H1 (cell line): ENCODE measurements at regions not wholly inside any gene's neighbourhood (a gene's known extent, or its start where the extent isn't known, plus 50 kb on each side); places are given as distances from the start of the nearest gene placed in this dataset.
A peak's percentile ranks its signal among the peaks of the same experiment; 100 is the strongest.

ENCODE experiments used
- CTCF ChIA-PET: fragments of 300-600 bp; sonication (Branson Sonifier 250); formaldehyde crosslinking; loops from one replicate; lab custom pipeline; 2021; ENCODE audit not compliant: partially characterized antibody; lab: Charles Lee
- POLR2A ChIA-PET: fragments of 300-600 bp; sonication (Branson Sonifier 250); formaldehyde crosslinking; loops from one replicate; lab custom pipeline; 2021; ENCODE audit warnings: inconsistent platforms; ENCODE audit not compliant: partially characterized antibody; lab: Charles Lee
- DNase-seq, 2 experiments: peaks; one replicate each; pipeline versions ENCODE4 v3.0.0 to v3.0.0-alpha.2; 2010 to 2022; ENCODE audit warnings: low spot score in 2 of 2, low read depth in 1 of 2, mixed read lengths in 1 of 2
- FAIRE-seq: peaks from 2 replicates; lab custom pipeline; 2011; peaks lifted over from hg19 to GRCh38; lab: Jason Lieb, UNC
- H2AFZ ChIP-seq: 2 replicates; pipeline ENCODE4 v1.8.1; 2012; ENCODE audit warnings: low read length, inconsistent platforms
- H2AK5ac ChIP-seq: 2 replicates; pipeline ENCODE4 v1.6.1; 2013; ENCODE audit warnings: low read depth, low read length
- H2BK120ac ChIP-seq: replicated peaks from 2 replicates; pipeline ENCODE3; 2013; ENCODE audit warnings: low read depth, low read length, inconsistent platforms
- H2BK12ac ChIP-seq: 2 replicates; pipeline ENCODE4 v1.6.1; 2013; ENCODE audit warnings: low read depth, low read length
- H2BK15ac ChIP-seq: 2 replicates; pipeline ENCODE4 v1.6.1; 2013; ENCODE audit warnings: low read length
- H2BK20ac ChIP-seq: 2 replicates; pipeline ENCODE4 v1.6.1; 2013; ENCODE audit warnings: low read length
- H2BK5ac ChIP-seq: 2 replicates; pipeline ENCODE4 v1.6.1; 2013; ENCODE audit warnings: low read depth, low read length
- H3K14ac ChIP-seq: 2 replicates; pipeline ENCODE4 v1.6.1; 2013; ENCODE audit warnings: inconsistent platforms; ENCODE audit not compliant: insufficient read length
- H3K18ac ChIP-seq: 2 replicates; pipeline ENCODE4 v1.6.1; 2013; ENCODE audit warnings: low read length; ENCODE audit errors: extremely low read depth
- H3K23ac ChIP-seq: 2 replicates; pipeline ENCODE4 v1.6.1; 2013; ENCODE audit warnings: inconsistent platforms; ENCODE audit not compliant: insufficient read length
- H3K23me2 ChIP-seq: 2 replicates; pipeline ENCODE4 v1.6.1; 2013; ENCODE audit warnings: low read depth, low read length
- H3K27ac ChIP-seq: 2 replicates; pipeline ENCODE4 v1.6.1; 2011; ENCODE audit warnings: low read depth, low read length, inconsistent platforms
- H3K27me3 ChIP-seq, 4 experiments: replicated peaks in 1 of 4; 1 replicate in 1 of 4; 2 replicates in 3 of 4; pipeline versions ENCODE4 v1.6.1 to v1.8.1; 2011 to 2013; ENCODE audit warnings: low read length in 3 of 4, mild to moderate bottlenecking in 3 of 4, inconsistent platforms in 2 of 4, mixed read lengths in 2 of 4, moderate library complexity in 1 of 4; ENCODE audit not compliant: control insufficient read depth in 3 of 4, insufficient read depth in 3 of 4; ENCODE audit errors: extremely low read depth in 1 of 4
- H3K36me3 ChIP-seq, 4 experiments: 2 replicates each; pipeline versions ENCODE4 v1.6.1 to v1.8.1; 2011 to 2013; ENCODE audit warnings: mild to moderate bottlenecking in 4 of 4, low read length in 3 of 4, moderate library complexity in 2 of 4, control low read depth in 1 of 4, inconsistent platforms in 1 of 4; ENCODE audit not compliant: insufficient read depth in 4 of 4, control insufficient read depth in 2 of 4
- H3K4ac ChIP-seq: replicated peaks from 2 replicates; pipeline ENCODE3; 2013; ENCODE audit warnings: low read length, low read depth, mixed read lengths, inconsistent platforms; ENCODE audit not compliant: insufficient read length
- H3K4me1 ChIP-seq, 4 experiments: replicated peaks in 1 of 4; 1 replicate in 1 of 4; 2 replicates in 3 of 4; pipeline versions ENCODE4 v1.6.1 to v1.8.1; 2011 to 2013; ENCODE audit warnings: low read length in 3 of 4, inconsistent platforms in 2 of 4, mixed read lengths in 1 of 4; ENCODE audit not compliant: insufficient read depth in 4 of 4, control insufficient read depth in 3 of 4
- H3K4me2 ChIP-seq, 2 experiments: 2 replicates each; pipeline versions ENCODE4 v1.6.1 to v1.8.1; 2011 to 2013; ENCODE audit warnings: low read depth in 2 of 2, low read length in 2 of 2, control low read depth in 1 of 2, inconsistent platforms in 1 of 2, mild to moderate bottlenecking in 1 of 2; ENCODE audit not compliant: insufficient read depth in 1 of 2
- H3K4me3 ChIP-seq, 4 experiments: fragments of 200-600, 300-600 bp in 1 of 4; sonication (generic), shearing (Covaris generic), sonication (Bioruptor Twin) in 1 of 4; 2 replicates each; pipeline versions ENCODE4 v1.5.1 to v1.8.1; 2011 to 2016; ENCODE audit warnings: low read length in 4 of 4, low read depth in 3 of 4, control low read depth in 2 of 4, inconsistent platforms in 2 of 4, mild to moderate bottlenecking in 2 of 4, mixed read lengths in 1 of 4, moderate library complexity in 1 of 4; ENCODE audit not compliant: insufficient read depth in 2 of 4; ENCODE audit errors: extremely low read depth in 1 of 4
- H3K56ac ChIP-seq: replicated peaks from 2 replicates; pipeline ENCODE3; 2013; ENCODE audit warnings: low read depth, mild to moderate bottlenecking, mixed read lengths, low read length, inconsistent platforms; ENCODE audit not compliant: insufficient read length
- H3K79me1 ChIP-seq: 2 replicates; pipeline ENCODE4 v1.6.1; 2013; ENCODE audit warnings: low read depth, low read length, control low read depth
- H3K79me2 ChIP-seq, 2 experiments: 2 replicates each; pipeline versions ENCODE4 v1.6.1 to v1.8.1; 2012 to 2013; ENCODE audit warnings: low read length in 2 of 2, mild to moderate bottlenecking in 2 of 2, inconsistent platforms in 1 of 2; ENCODE audit not compliant: insufficient read depth in 2 of 2, control insufficient read depth in 1 of 2
- H3K9ac ChIP-seq, 4 experiments: replicated peaks in 1 of 4; 1 replicate in 1 of 4; 2 replicates in 3 of 4; pipeline versions ENCODE4 v1.6.1 to v1.8.1; 2011 to 2013; ENCODE audit warnings: low read depth in 3 of 4, low read length in 3 of 4, control low read depth in 2 of 4, mild to moderate bottlenecking in 2 of 4, moderate library complexity in 2 of 4, inconsistent platforms in 1 of 4; ENCODE audit errors: extremely low read depth in 1 of 4
- H3K9me3 ChIP-seq, 2 experiments: 2 replicates each; pipeline versions ENCODE4 v1.6.1 to v1.8.1; 2012 to 2013; ENCODE audit warnings: mild to moderate bottlenecking in 2 of 2, moderate library complexity in 2 of 2, control low read depth in 1 of 2, inconsistent platforms in 1 of 2, low read depth in 1 of 2, low read length in 1 of 2, mixed read lengths in 1 of 2; ENCODE audit not compliant: insufficient read depth in 2 of 2
- H4K20me1 ChIP-seq, 2 experiments: replicated peaks in 1 of 2; 2 replicates each; pipeline versions ENCODE3 to v1.8.1; 2011 to 2013; ENCODE audit warnings: inconsistent platforms in 2 of 2, low read length in 2 of 2, mild to moderate bottlenecking in 1 of 2; ENCODE audit not compliant: insufficient read depth in 2 of 2, control insufficient read depth in 1 of 2
- H4K5ac ChIP-seq: 2 replicates; pipeline ENCODE4 v1.6.1; 2013; ENCODE audit warnings: low read length, low read depth, mixed read lengths, inconsistent platforms; ENCODE audit not compliant: insufficient read length
- H4K8ac ChIP-seq: 2 replicates; pipeline ENCODE4 v1.8.0; 2013; ENCODE audit warnings: mild to moderate bottlenecking, moderate library complexity, low read length, inconsistent platforms; ENCODE audit not compliant: insufficient read depth; ENCODE audit errors: extremely low read depth
- H4K91ac ChIP-seq: replicated peaks from 2 replicates; pipeline ENCODE3; 2013; ENCODE audit warnings: low read length, mixed read lengths, inconsistent platforms; ENCODE audit not compliant: insufficient read length
- BACH1 ChIP-seq: IDR thresholded peaks from 2 replicates; pipeline ENCODE4 v1.6.1; 2012; ENCODE audit warnings: low read length, improper control_type of control experiment
- CBX5 ChIP-seq: fragments of 300-800, 300-1000 bp; sonication (generic); IDR thresholded peaks from 2 replicates; pipeline ENCODE4 v1.7.1; 2016; ENCODE audit warnings: antibody characterized with exemption, low read length, low read depth
- CEBPB ChIP-seq: IDR thresholded peaks from 2 replicates; pipeline ENCODE4 v1.6.1; 2012; ENCODE audit warnings: low read depth, low read length
- CHD1 ChIP-seq: IDR thresholded peaks from 2 replicates; pipeline ENCODE4 v1.6.1; 2012; ENCODE audit warnings: low read depth, low read length, improper control_type of control experiment
- KDM5A ChIP-seq: fragments of 200-600 bp; IDR thresholded peaks from 2 replicates; pipeline ENCODE4 v1.7.1; 2012; ENCODE audit warnings: mild to moderate bottlenecking, low read length, inconsistent platforms, mixed read lengths
- NRF1 ChIP-seq: IDR thresholded peaks from 2 replicates; pipeline ENCODE4 v1.6.1; 2011; ENCODE audit warnings: mild to moderate bottlenecking, low read depth, low read length, improper control_type of control experiment
- PHF8 ChIP-seq: fragments of 200-600 bp; sonication (generic); conservative IDR thresholded peaks from 2 replicates; pipeline ENCODE4 v1.7.1; 2012; ENCODE audit warnings: low read depth, mild to moderate bottlenecking, inconsistent platforms, low read length, moderate library complexity
- YY1 ChIP-seq: IDR thresholded peaks from 2 replicates; pipeline ENCODE4 v1.6.1; 2011; ENCODE audit warnings: low read depth, mild to moderate bottlenecking, low read length
- whole genome bisulfite sequencing, 2 experiments: shearing (Covaris generic) in 1 of 2; methylation state at CpG; one replicate each; pipeline versions ENCODE4 v1.1.6 to v1.1.7; 2013 to 2015; ENCODE audit warnings: low lambda C conversion rate in 2 of 2, mixed read lengths in 2 of 2, inconsistent platforms in 1 of 2, low coverage in 1 of 2, missing lambda C conversion rate in 1 of 2; ENCODE audit not compliant: insufficient replicate concordance in 2 of 2, insufficient coverage in 1 of 2, insufficient read length in 1 of 2; ENCODE audit errors: extremely low coverage in 1 of 2, missing lambda C conversion rate in 1 of 2; 5-methylcytosine and 5-hydroxymethylcytosine counted together

DNA sequence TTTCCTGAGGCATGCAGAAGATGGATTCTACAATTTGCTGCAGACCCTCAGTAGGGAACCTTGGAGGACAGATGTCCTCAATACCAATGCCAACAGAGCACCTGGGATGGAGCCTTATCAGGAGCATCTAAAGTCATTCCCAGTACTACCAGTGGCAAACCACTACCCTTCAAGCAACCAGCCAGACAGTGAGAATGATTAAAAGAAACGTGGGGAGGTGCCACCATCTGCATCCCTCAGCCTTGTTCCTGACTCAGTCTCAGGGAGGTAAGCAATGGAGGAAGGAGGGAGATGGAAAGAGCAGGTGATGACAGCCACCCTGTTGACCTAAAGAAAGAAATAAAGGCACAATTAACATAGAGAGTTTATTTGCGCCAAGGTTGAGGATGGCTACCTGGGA, 175.2 kb upstream of the GRIN2B start:
- ChIA-PET POLR2A (no interaction called here), CTCF (interaction anchor here (0.5 to 4.6 kb wide), 3 partner anchors 12 to 1420 kb away, joined by 3 to 22 read pairs (median 3); no protein-coding TSS in a partner anchor)
- Histone ChIP-seq H3K18ac (no peak overlapping the region), H2BK15ac (no peak overlapping the region), H3K9me3 (no peaks in the 10 kb centered on the region), H2AK5ac (no peak overlapping the region), H3K9ac (no peak overlapping the region), H4K20me1 (no peaks in the 10 kb centered on the region), H4K91ac (no peak overlapping the region), H2BK120ac (no peak overlapping the region), H3K27me3 (no peaks in the 10 kb centered on the region), H3K79me1 (no peaks in the 10 kb centered on the region), H2BK12ac (no peak overlapping the region), H2AFZ (no peak overlapping the region), H3K4me2 (no peak overlapping the region), H2BK20ac (no peak overlapping the region), H3K4me1 (peaks cover 0 to 3% (median 0%) of the 10 kb centered on the region in 4 experiments; a peak in 2 of 7 replicates), H3K23me2 (no peaks in the 10 kb centered on the region), H3K36me3 (no peaks in the 10 kb centered on the region), H3K56ac (no peak overlapping the region), H2BK5ac (no peak overlapping the region), H3K27ac (no peak overlapping the region), H3K14ac (no peak overlapping the region), H4K8ac (no peak overlapping the region), H3K23ac (no peak overlapping the region), H3K4me3 (no peak overlapping the region), H3K79me2 (no peaks in the 10 kb centered on the region), H3K4ac (no peak overlapping the region), H4K5ac (no peak overlapping the region)
- DNase-seq: peak in 1 of 2 experiments; percentile 14
- no peak for TF ChIP-seq YY1
- TF ChIP-seq CHD1: no peak
- no peak for TF ChIP-seq PHF8
- TF ChIP-seq BACH1: no peak
- TF ChIP-seq NRF1: no peak
- no peak for TF ChIP-seq KDM5A
- TF ChIP-seq CBX5: no peak
- TF ChIP-seq CEBPB: no peak
- FAIRE-seq: no peak
- whole genome bisulfite sequencing, 2 experiments: 50% methylated on average over 2 of the region's 2 CpGs; no CpG with 5 or more reads in 1 of the 2 experiments
